HEK293 (cell line): ENCODE measurements at regions not wholly inside any gene's neighbourhood (a gene's known extent, or its start where the extent isn't known, plus 50 kb on each side); places are given as distances from the start of the nearest gene placed in this dataset.

Experiments used
- CTCF ChIA-PET: fragments of 350-600 bp; formaldehyde crosslinking; extraction: SDS; loops from one replicate; lab custom pipeline; 2021; ENCODE audit warnings: antibody characterized with exemption; lab: Yijun Ruan, JAX
- POLR2A ChIA-PET: fragments of 300-600 bp; formaldehyde crosslinking; extraction: SDS; loops from one replicate; lab custom pipeline; 2020; ENCODE audit warnings: antibody characterized with exemption, inconsistent platforms; lab: Yijun Ruan, JAX
- H3K27ac ChIP-seq: fragments of 200-500 bp; sonication (Bioruptor generic); 2 replicates; pipeline ENCODE4 v1.5.1; 2014; ENCODE audit warnings: low read depth, low read length, control low read depth, inconsistent platforms; ENCODE audit errors: extremely low read depth
- H3K36me3 ChIP-seq, 2 experiments: fragments of 200-500 bp in 1 of 2; sonication (Bioruptor generic) in 1 of 2; 1 replicate in 1 of 2; 2 replicates in 1 of 2; pipeline ENCODE4 v1.5.1; 2014 to 2017; ENCODE audit warnings: inconsistent platforms in 2 of 2, low read length in 2 of 2; ENCODE audit not compliant: control insufficient read depth in 2 of 2, insufficient read depth in 1 of 2
- H3K4me1 ChIP-seq: fragments of 200-500 bp; sonication (Bioruptor generic); 2 replicates; pipeline ENCODE4 v1.5.1; 2014; ENCODE audit warnings: mild to moderate bottlenecking, low read length, inconsistent platforms; ENCODE audit not compliant: control insufficient read depth, insufficient read depth
- H3K4me3 ChIP-seq: 2 replicates; pipeline ENCODE4 v1.5.1; 2011; ENCODE audit warnings: low read depth, mild to moderate bottlenecking, control low read depth, low read length, moderate library complexity
- H3K9me3 ChIP-seq: fragments of 200-500 bp; sonication (Bioruptor generic); 2 replicates; pipeline ENCODE4 v1.5.1; 2014; ENCODE audit warnings: low read depth, low read length, inconsistent platforms; ENCODE audit not compliant: control insufficient read depth, insufficient read depth
- BCL11B ChIP-seq: fragments of 450-650 bp; formaldehyde crosslinking; IDR thresholded peaks from 2 replicates; pipeline ENCODE4 v1.5.1; 2016; ENCODE audit warnings: low read depth, missing biosample characterization, missing genetic modification characterization
- HOXA7 ChIP-seq: sonication (generic); formaldehyde crosslinking; IDR thresholded peaks from 2 replicates; pipeline ENCODE4 v1.8.1; 2022; ENCODE audit warnings: missing genetic modification reagents, borderline replicate concordance
- INSM2 ChIP-seq: fragments of 450-650 bp; formaldehyde crosslinking; IDR thresholded peaks from 2 replicates; pipeline ENCODE4 v1.5.1; 2016; ENCODE audit warnings: missing biosample characterization, missing genetic modification characterization
- SCRT2 ChIP-seq: fragments of 450-650 bp; formaldehyde crosslinking; IDR thresholded peaks from 2 replicates; pipeline ENCODE4 v1.5.1; 2016; ENCODE audit warnings: missing biosample characterization, missing genetic modification characterization
- ZNF114 ChIP-seq: fragments of 450-650 bp; formaldehyde crosslinking; IDR thresholded peaks from 2 replicates; pipeline ENCODE4 v1.5.0; 2017; ENCODE audit warnings: missing biosample characterization, missing genetic modification characterization
- ZNF2 ChIP-seq: fragments of 450-650 bp; formaldehyde crosslinking; IDR thresholded peaks from 2 replicates; pipeline ENCODE4 v1.5.1; 2016; ENCODE audit warnings: missing biosample characterization, missing genetic modification characterization
- ZNF350 ChIP-seq: fragments of 450-650 bp; formaldehyde crosslinking; IDR thresholded peaks from 2 replicates; pipeline ENCODE4 v1.5.0; 2017; ENCODE audit warnings: missing biosample characterization, mild to moderate bottlenecking, missing genetic modification characterization
- ZNF37A ChIP-seq: fragments of 450-650 bp; IDR thresholded peaks from 2 replicates; pipeline ENCODE4 v1.5.1; 2018; ENCODE audit warnings: missing biosample characterization, missing genetic modification characterization
- ZNF488 ChIP-seq: fragments of 450-650 bp; formaldehyde crosslinking; IDR thresholded peaks from 2 replicates; pipeline ENCODE4 v1.5.1; 2016; ENCODE audit warnings: missing biosample characterization, missing genetic modification characterization
- ZNF529 ChIP-seq: fragments of 450-650 bp; formaldehyde crosslinking; IDR thresholded peaks from 2 replicates; pipeline ENCODE4 v1.5.1; 2017; ENCODE audit warnings: missing genetic modification characterization, missing biosample characterization; ENCODE audit not compliant: insufficient replicate concordance
- ZNF626 ChIP-seq: fragments of 450-650 bp; sonication (Bioruptor Pico); formaldehyde crosslinking; IDR thresholded peaks from 2 replicates; pipeline ENCODE4 v1.5.1; 2018; ENCODE audit warnings: missing biosample characterization, missing genetic modification characterization, inconsistent platforms
- ZNF670 ChIP-seq: fragments of 450-650 bp; formaldehyde crosslinking; IDR thresholded peaks from 2 replicates; pipeline ENCODE4 v1.5.1; 2016; ENCODE audit warnings: missing biosample characterization, missing genetic modification characterization, low read depth
- ZNF707 ChIP-seq: fragments of 450-650 bp; formaldehyde crosslinking; IDR thresholded peaks from 2 replicates; pipeline ENCODE4 v1.5.1; 2016; ENCODE audit warnings: missing biosample characterization, missing genetic modification characterization
- ZNF747 ChIP-seq: fragments of 450-650 bp; formaldehyde crosslinking; IDR thresholded peaks from 2 replicates; pipeline ENCODE4 v1.5.1; 2016; ENCODE audit warnings: missing biosample characterization, missing genetic modification characterization
- ZNF76 ChIP-seq: fragments of 450-650 bp; formaldehyde crosslinking; IDR thresholded peaks from 2 replicates; pipeline ENCODE4; 2016; ENCODE audit warnings: low read depth, missing biosample characterization, missing genetic modification characterization, borderline replicate concordance
- ZNF777 ChIP-seq: fragments of 450-650 bp; formaldehyde crosslinking; IDR thresholded peaks from 2 replicates; pipeline ENCODE4 v1.5.1; 2017; ENCODE audit warnings: missing biosample characterization, missing genetic modification characterization, borderline replicate concordance
- ZNF843 ChIP-seq: fragments of 450-650 bp; formaldehyde crosslinking; IDR thresholded peaks from 2 replicates; pipeline ENCODE4 v1.5.1; 2016; ENCODE audit warnings: missing biosample characterization, missing genetic modification characterization
- ZXDB ChIP-seq: fragments of 450-650 bp; formaldehyde crosslinking; IDR thresholded peaks from 2 replicates; pipeline ENCODE4 v1.5.1; 2016; ENCODE audit warnings: missing biosample characterization, missing genetic modification characterization

- CTCF ChIA-PET, result no interaction called here
- Histone ChIP-seq H3K4me1 (0 out of 2 replicates have a peak, but pooled peaks cover 8% of the 10 kb centered on the region), H3K4me3 (no peak overlapping the region), H3K36me3 (no peaks in the 10 kb centered on the region), H3K9me3 (no peaks in the 10 kb centered on the region), H3K27ac (no peak overlapping the region)
- no peak for TF ChIP-seq ZNF488 (tag by site-specific recombination)
- no peak for TF ChIP-seq ZNF626 (tag by site-specific recombination)
- TF ChIP-seq ZNF37A (tag by site-specific recombination), result no peak
- TF ChIP-seq BCL11B (tag by site-specific recombination), result no peak
- TF ChIP-seq INSM2 (tag by site-specific recombination), result no peak
- TF ChIP-seq ZNF670 (tag by site-specific recombination), result no peak
- POLR2A ChIA-PET, result interaction anchor here (0.7 kb wide), 1 partner anchor 1585 kb away, joined by 5 read pairs; no protein-coding TSS in a partner anchor
Observed at GRCh38 chr2:150140777-150141176, 346.7 kb downstream of the RND3 start.

GRCh38 chr2:150138587-150138986, 348.9 kb downstream of the RND3 start:
- no peaks in the 10 kb centered on the region for H3K36me3 ChIP-seq
- no peak overlapping the region for H3K4me3 ChIP-seq
- ChIA-PET POLR2A (no interaction called here), CTCF (no interaction called here)
- no peak overlapping the region for H3K27ac ChIP-seq
- H3K9me3 ChIP-seq, result no peaks in the 10 kb centered on the region
- TF ChIP-seq ZXDB (tag by site-specific recombination) (no peak), ZNF843 (tag by site-specific recombination) (no peak), SCRT2 (tag by site-specific recombination) (no peak), ZNF707 (tag by site-specific recombination) (no peak), ZNF777 (tag by site-specific recombination) (no peak), ZNF350 (no peak), ZNF529 (no peak), ZNF747 (tag by site-specific recombination) (no peak), ZNF2 (no peak), ZNF114 (tag by site-specific recombination) (no peak)
- 0 out of 2 replicates have a peak, but pooled peaks cover 8% of the 10 kb centered on the region for H3K4me1 ChIP-seq

GRCh38 chr2:150137338-150138069, 350.0 kb downstream of the RND3 start:
- 0 out of 2 replicates have a peak, but pooled peaks cover 8% of the 10 kb centered on the region for H3K4me1 ChIP-seq
- no peaks in the 10 kb centered on the region for H3K9me3 ChIP-seq
- H3K4me3 ChIP-seq, result no peak overlapping the region
- ChIA-PET POLR2A (no interaction called here), CTCF (interaction anchor here (0.8 kb wide), 1 partner anchor 544 kb away, joined by 4 read pairs; no protein-coding TSS in a partner anchor)
- no peak overlapping the region for H3K27ac ChIP-seq
- TF ChIP-seq HOXA7, result no peak
- no peaks in the 10 kb centered on the region for H3K36me3 ChIP-seq

- 0 out of 2 replicates have a peak, but pooled peaks cover 8% of the 10 kb centered on the region for H3K4me1 ChIP-seq
- no peak overlapping the region for H3K27ac ChIP-seq
- ChIA-PET POLR2A (no interaction called here), CTCF (interaction anchor here (0.8 kb wide), 1 partner anchor 545 kb away, joined by 4 read pairs; no protein-coding TSS in a partner anchor)
- no peak for TF ChIP-seq ZNF76 (tag by site-specific recombination)
- TF ChIP-seq, all 188 proteins: peak for 0
- H3K36me3 ChIP-seq, result no peaks in the 10 kb centered on the region
- H3K9me3 ChIP-seq, result no peaks in the 10 kb centered on the region
- no peak overlapping the region for H3K4me3 ChIP-seq
Observed at GRCh38 chr2:150136893-150137292, 350.6 kb downstream of the RND3 start.
